Prostate gland (tissue), 2 donors: ENCODE measurements at regions not wholly inside any gene's neighbourhood (a gene's known extent, or its start where the extent isn't known, plus 50 kb on each side); places are given as distances from the start of the nearest gene placed in this dataset.

Source experiments
- POLR2A ChIP-seq: fragments of 450-650 bp; IDR thresholded peaks from one replicate; pipeline ENCODE4 v1.6.1; 2016; ENCODE audit warnings: antibody characterized with exemption, mild to moderate bottlenecking
- TF ChIP-seq, protein P1 (sequence below), 4 experiments: fragments of 200-600 bp in 2 of 4; fragments of 450-650 bp in 2 of 4; sonication (generic) in 2 of 4; IDR thresholded peaks; 1 replicate in 3 of 4; 2 replicates in 1 of 4; pipeline ENCODE4 v1.5.1; 2016 to 2019; ENCODE audit warnings: antibody characterized with exemption in 4 of 4, mild to moderate bottlenecking in 2 of 4, moderate library complexity in 2 of 4

DNA sequence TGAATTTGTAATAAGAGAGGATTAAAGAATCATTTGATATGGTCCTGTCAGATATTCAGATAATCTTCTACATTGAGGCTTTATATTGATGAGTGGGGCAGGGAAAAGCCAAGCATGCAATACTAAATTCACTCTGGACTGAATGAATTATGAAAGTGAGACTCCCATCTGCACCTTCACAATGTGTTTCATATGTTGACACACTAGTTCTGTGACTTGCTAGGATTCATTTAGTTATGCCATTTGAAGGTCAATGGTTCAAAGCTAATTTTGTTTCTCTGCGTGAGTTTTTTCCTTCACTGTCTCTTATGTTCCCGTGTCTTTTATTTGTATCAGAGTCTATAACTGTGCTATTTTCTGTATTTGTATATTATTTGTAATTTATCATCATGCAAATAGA, 1332.5 kb downstream of the KCNT2 start:
- TF ChIP-seq, protein P1, sequence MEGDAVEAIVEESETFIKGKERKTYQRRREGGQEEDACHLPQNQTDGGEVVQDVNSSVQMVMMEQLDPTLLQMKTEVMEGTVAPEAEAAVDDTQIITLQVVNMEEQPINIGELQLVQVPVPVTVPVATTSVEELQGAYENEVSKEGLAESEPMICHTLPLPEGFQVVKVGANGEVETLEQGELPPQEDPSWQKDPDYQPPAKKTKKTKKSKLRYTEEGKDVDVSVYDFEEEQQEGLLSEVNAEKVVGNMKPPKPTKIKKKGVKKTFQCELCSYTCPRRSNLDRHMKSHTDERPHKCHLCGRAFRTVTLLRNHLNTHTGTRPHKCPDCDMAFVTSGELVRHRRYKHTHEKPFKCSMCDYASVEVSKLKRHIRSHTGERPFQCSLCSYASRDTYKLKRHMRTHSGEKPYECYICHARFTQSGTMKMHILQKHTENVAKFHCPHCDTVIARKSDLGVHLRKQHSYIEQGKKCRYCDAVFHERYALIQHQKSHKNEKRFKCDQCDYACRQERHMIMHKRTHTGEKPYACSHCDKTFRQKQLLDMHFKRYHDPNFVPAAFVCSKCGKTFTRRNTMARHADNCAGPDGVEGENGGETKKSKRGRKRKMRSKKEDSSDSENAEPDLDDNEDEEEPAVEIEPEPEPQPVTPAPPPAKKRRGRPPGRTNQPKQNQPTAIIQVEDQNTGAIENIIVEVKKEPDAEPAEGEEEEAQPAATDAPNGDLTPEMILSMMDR (IDR thresholded peaks at IDR 0.05): no peak
- TF ChIP-seq POLR2A: no peak
